H9 (cell line): ENCODE measurements at regions not wholly inside any gene's neighbourhood (a gene's known extent, or its start where the extent isn't known, plus 50 kb on each side); places are given as distances from the start of the nearest gene placed in this dataset.

Source experiments
- DNase-seq: peaks from one replicate; pipeline ENCODE4 v3.0.0-alpha.2; 2017
- H2AFZ ChIP-seq: one replicate; pipeline ENCODE4 v1.6.1; 2013; ENCODE audit warnings: mild to moderate bottlenecking, low read length, control low read depth, moderate library complexity
- H2AK5ac ChIP-seq: 2 replicates; pipeline ENCODE4 v1.6.1; 2013; ENCODE audit warnings: low read length, control low read depth, mixed read lengths; ENCODE audit not compliant: insufficient read length
- H2BK120ac ChIP-seq: one replicate; pipeline ENCODE4 v1.6.1; 2013; ENCODE audit warnings: low read depth, mild to moderate bottlenecking, low read length, control low read depth, inconsistent platforms; ENCODE audit not compliant: poor library complexity, severe bottlenecking
- H2BK12ac ChIP-seq: 2 replicates; pipeline ENCODE4 v1.6.1; 2013; ENCODE audit warnings: low read length, control low read depth, mixed read lengths, low read depth; ENCODE audit not compliant: insufficient read length
- H2BK15ac ChIP-seq: 2 replicates; pipeline ENCODE4 v1.6.1; 2013; ENCODE audit warnings: low read depth, low read length, control low read depth
- H2BK20ac ChIP-seq: one replicate; pipeline ENCODE4 v1.6.1; 2013; ENCODE audit warnings: low read depth, mild to moderate bottlenecking, low read length, control low read depth, inconsistent platforms; ENCODE audit not compliant: poor library complexity, severe bottlenecking
- H2BK5ac ChIP-seq: 2 replicates; pipeline ENCODE4 v1.6.1; 2013; ENCODE audit warnings: low read length, control low read depth, mixed read lengths; ENCODE audit not compliant: insufficient read length
- H3K14ac ChIP-seq: 2 replicates; pipeline ENCODE4 v1.6.1; 2013; ENCODE audit warnings: low read length, control low read depth; ENCODE audit not compliant: insufficient read depth
- H3K18ac ChIP-seq: 2 replicates; pipeline ENCODE4 v1.6.1; 2013; ENCODE audit warnings: low read depth, mild to moderate bottlenecking, mixed read lengths, low read length, control low read depth; ENCODE audit not compliant: insufficient read length
- H3K23ac ChIP-seq: 2 replicates; pipeline ENCODE4 v1.6.1; 2013; ENCODE audit warnings: low read length, control low read depth, mixed read lengths, low read depth; ENCODE audit not compliant: insufficient read length
- H3K23me2 ChIP-seq: 2 replicates; pipeline ENCODE4 v1.6.1; 2013; ENCODE audit warnings: low read depth, mild to moderate bottlenecking, mixed read lengths, low read length, control low read depth; ENCODE audit not compliant: insufficient read length, poor library complexity, severe bottlenecking
- H3K27ac ChIP-seq: 2 replicates; pipeline ENCODE4 v1.5.1; 2013; ENCODE audit warnings: low read length, control low read depth, mixed read lengths, low read depth; ENCODE audit not compliant: insufficient read length
- H3K27me3 ChIP-seq: 2 replicates; pipeline ENCODE4 v1.6.1; 2013; ENCODE audit warnings: low read length, control low read depth, inconsistent platforms; ENCODE audit not compliant: insufficient read depth
- H3K4ac ChIP-seq: 2 replicates; pipeline ENCODE4 v1.6.1; 2013; ENCODE audit warnings: low read depth, mild to moderate bottlenecking, control low read depth, inconsistent platforms, low read length, moderate library complexity
- H3K4me1 ChIP-seq: 2 replicates; pipeline ENCODE4 v1.6.1; 2013; ENCODE audit warnings: low read length, control low read depth, inconsistent platforms; ENCODE audit not compliant: insufficient read depth
- H3K4me2 ChIP-seq: 2 replicates; pipeline ENCODE4 v1.6.1; 2013; ENCODE audit warnings: low read length, control low read depth, mixed read lengths; ENCODE audit not compliant: insufficient read length, insufficient read depth
- H3K56ac ChIP-seq: 2 replicates; pipeline ENCODE4 v1.6.1; 2013; ENCODE audit warnings: low read depth, mild to moderate bottlenecking, mixed read lengths, low read length, control low read depth; ENCODE audit not compliant: insufficient read length
- H3K79me1 ChIP-seq: 2 replicates; pipeline ENCODE4 v1.6.1; 2013; ENCODE audit warnings: low read depth, mild to moderate bottlenecking, moderate library complexity, low read length, control low read depth, inconsistent platforms; ENCODE audit not compliant: insufficient read depth, poor library complexity, severe bottlenecking
- H3K79me2 ChIP-seq: 2 replicates; pipeline ENCODE4 v1.6.1; 2013; ENCODE audit warnings: low read length, control low read depth, inconsistent platforms; ENCODE audit not compliant: insufficient read depth
- H3K9ac ChIP-seq: 2 replicates; pipeline ENCODE4 v1.6.1; 2013; ENCODE audit warnings: low read length, control low read depth, mixed read lengths; ENCODE audit not compliant: insufficient read length; ENCODE audit errors: extremely low read depth
- H3K9me3 ChIP-seq: one replicate; pipeline ENCODE4 v1.6.1; 2013; ENCODE audit warnings: low read depth, low read length, inconsistent platforms; ENCODE audit not compliant: control insufficient read depth
- H3T11ph ChIP-seq: one replicate; pipeline ENCODE4 v1.6.1; 2013; ENCODE audit warnings: mild to moderate bottlenecking, low read length, control low read depth, inconsistent platforms
- H4K20me1 ChIP-seq: one replicate; pipeline ENCODE4 v1.6.1; 2013; ENCODE audit not compliant: control insufficient read depth, insufficient read length, insufficient read depth
- H4K5ac ChIP-seq: 2 replicates; pipeline ENCODE4 v1.6.1; 2013; ENCODE audit warnings: low read depth, mild to moderate bottlenecking, mixed read lengths, low read length, control low read depth; ENCODE audit not compliant: insufficient read length
- H4K8ac ChIP-seq: replicated peaks from 2 replicates; pipeline ENCODE4 v1.6.1; 2013; ENCODE audit warnings: low read length, control low read depth, mixed read lengths, low read depth; ENCODE audit not compliant: insufficient read length
- H4K91ac ChIP-seq: 2 replicates; pipeline ENCODE4 v1.6.1; 2013; ENCODE audit warnings: low read depth, mild to moderate bottlenecking, moderate library complexity, mixed read lengths, low read length, control low read depth; ENCODE audit not compliant: insufficient read length
- H3K27ac Mint-ChIP-seq, 3 experiments: 2 replicates in 2 of 3; 3 replicates in 1 of 3; pipeline ENCODE4 v1.8.0; 2020 to 2021; ENCODE audit warnings: mixed read lengths in 3 of 3, mild to moderate bottlenecking in 1 of 3, moderate library complexity in 1 of 3
- H3K27me3 Mint-ChIP-seq: 2 replicates; pipeline ENCODE4 v1.8.0; 2021; ENCODE audit warnings: low read depth, mild to moderate bottlenecking, moderate library complexity, mixed read lengths
- H3K36me3 Mint-ChIP-seq, 3 experiments: 2 replicates in 2 of 3; 3 replicates in 1 of 3; pipeline ENCODE4 v1.8.0; 2020 to 2021; ENCODE audit warnings: low read depth in 3 of 3, mixed read lengths in 3 of 3; ENCODE audit not compliant: insufficient read depth in 1 of 3
- H3K4me1 Mint-ChIP-seq, 2 experiments: 2 replicates each; pipeline ENCODE4 v1.8.0; 2020; ENCODE audit warnings: mixed read lengths in 2 of 2
- H3K4me3 Mint-ChIP-seq, 2 experiments: 2 replicates in 1 of 2; 3 replicates in 1 of 2; pipeline ENCODE4 v1.8.0; 2020 to 2021; ENCODE audit warnings: mild to moderate bottlenecking in 2 of 2, mixed read lengths in 2 of 2, moderate library complexity in 1 of 2
- H3K9me3 Mint-ChIP-seq, 2 experiments: 2 replicates in 1 of 2; 3 replicates in 1 of 2; pipeline ENCODE4 v1.8.0; 2020; ENCODE audit warnings: mild to moderate bottlenecking in 2 of 2, mixed read lengths in 2 of 2, moderate library complexity in 1 of 2
- CTCF ChIP-seq: fragments of 200-600 bp; sonication (generic); conservative IDR thresholded peaks from 3 replicates; pipeline ENCODE4 v1.8.0; 2021; ENCODE audit warnings: antibody characterized with exemption, mild to moderate bottlenecking
- WGBS: extraction: QIAGEN DNeasy Blood & Tissue Kit; methylation state at CpG from one replicate; pipeline ENCODE4 v1.1.7; 2013; ENCODE audit warnings: missing lambda C conversion rate, low lambda C conversion rate, mixed read lengths; ENCODE audit not compliant: insufficient read length; ENCODE audit errors: extremely low coverage; 5-methylcytosine and 5-hydroxymethylcytosine counted together

GRCh38 chr18:44503854-44504253, 176.8 kb upstream of the SETBP1 start:
- no peaks in the 10 kb centered on the region for H4K20me1 ChIP-seq
- no peak overlapping the region for H4K8ac ChIP-seq
- no peak overlapping the region for H3K4ac ChIP-seq
- no peaks in the 10 kb centered on the region for H3K4me1 Mint-ChIP-seq
- H2BK120ac ChIP-seq, result no peak overlapping the region
- H3K79me1 ChIP-seq, result no peaks in the 10 kb centered on the region
- no peak overlapping the region for H3K23ac ChIP-seq
- WGBS, result no CpG with 5 or more reads among the region's 1 CpG
- no peak overlapping the region for H2BK12ac ChIP-seq
- no peak overlapping the region for H3K14ac ChIP-seq
- no peak overlapping the region for H3K27ac ChIP-seq
- no peak overlapping the region for H3K56ac ChIP-seq
- H2BK5ac ChIP-seq, result no peak overlapping the region
- H4K91ac ChIP-seq, result no peak overlapping the region
- H3K27me3 ChIP-seq, result no peaks in the 10 kb centered on the region
- no peak for TF ChIP-seq CTCF
- no peak overlapping the region for H4K5ac ChIP-seq
- no peak overlapping the region for H3K9ac ChIP-seq
- H3K18ac ChIP-seq, result no peak overlapping the region
- H3K4me1 ChIP-seq, result no peaks in the 10 kb centered on the region
- H3K4me3 Mint-ChIP-seq, result no peak overlapping the region
- H3K27ac Mint-ChIP-seq, result no peak overlapping the region
- H3T11ph ChIP-seq, result no peak overlapping the region
- no peak overlapping the region for H2BK20ac ChIP-seq
- no peaks in the 10 kb centered on the region for H3K23me2 ChIP-seq
- H2BK15ac ChIP-seq, result no peak overlapping the region
- no peaks in the 10 kb centered on the region; the same call in 1 of the 2 replicates for H3K27me3 Mint-ChIP-seq
- H2AK5ac ChIP-seq, result no peak overlapping the region
- H2AFZ ChIP-seq, result no peak overlapping the region
- no peak for DNase-seq
- no peaks in the 10 kb centered on the region for H3K9me3 ChIP-seq
- no peaks in the 10 kb centered on the region for H3K36me3 Mint-ChIP-seq
- no peaks in the 10 kb centered on the region for H3K79me2 ChIP-seq
- H3K4me2 ChIP-seq, result no peak overlapping the region
- H3K9me3 Mint-ChIP-seq, result no peaks in the 10 kb centered on the region
